NCI-H187 (cell line): ENCODE measurements at regions not wholly inside any gene's neighbourhood (a gene's known extent, or its start where the extent isn't known, plus 50 kb on each side); places are given as distances from the start of the nearest gene placed in this dataset.

Experiments used
- DNase-seq, 2 experiments: peaks; one replicate each; lab custom pipeline; 2025; lab: John Stamatoyannopoulos, UW

- no peak for DNase-seq
Observed at GRCh38 chr7:35450456-35451214, 196.7 kb upstream of the TBX20 start.

DNA sequence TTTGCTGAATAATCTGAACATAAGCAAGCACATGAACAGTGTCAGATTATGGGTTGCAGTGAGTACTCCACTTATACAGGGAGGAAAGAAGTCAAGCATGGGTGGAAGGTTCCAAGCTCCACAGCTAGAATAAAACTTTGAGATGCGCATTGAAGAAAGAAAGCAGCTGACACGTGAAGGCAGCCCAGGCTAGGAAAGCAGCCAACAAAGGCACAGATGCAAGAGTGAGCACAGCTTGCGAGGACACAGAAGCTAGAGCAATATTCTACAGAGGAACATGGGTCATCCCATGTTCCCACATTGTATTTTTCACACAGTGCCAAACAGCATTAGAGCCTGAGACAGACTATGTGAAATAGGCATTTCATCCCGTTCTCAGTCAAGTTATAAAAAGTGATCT, 194.6 kb upstream of the TBX20 start:
- no peak for DNase-seq

GRCh38 chr7:35446091-35446490, 192.2 kb upstream of the TBX20 start:
- DNase-seq: no peak

DNA sequence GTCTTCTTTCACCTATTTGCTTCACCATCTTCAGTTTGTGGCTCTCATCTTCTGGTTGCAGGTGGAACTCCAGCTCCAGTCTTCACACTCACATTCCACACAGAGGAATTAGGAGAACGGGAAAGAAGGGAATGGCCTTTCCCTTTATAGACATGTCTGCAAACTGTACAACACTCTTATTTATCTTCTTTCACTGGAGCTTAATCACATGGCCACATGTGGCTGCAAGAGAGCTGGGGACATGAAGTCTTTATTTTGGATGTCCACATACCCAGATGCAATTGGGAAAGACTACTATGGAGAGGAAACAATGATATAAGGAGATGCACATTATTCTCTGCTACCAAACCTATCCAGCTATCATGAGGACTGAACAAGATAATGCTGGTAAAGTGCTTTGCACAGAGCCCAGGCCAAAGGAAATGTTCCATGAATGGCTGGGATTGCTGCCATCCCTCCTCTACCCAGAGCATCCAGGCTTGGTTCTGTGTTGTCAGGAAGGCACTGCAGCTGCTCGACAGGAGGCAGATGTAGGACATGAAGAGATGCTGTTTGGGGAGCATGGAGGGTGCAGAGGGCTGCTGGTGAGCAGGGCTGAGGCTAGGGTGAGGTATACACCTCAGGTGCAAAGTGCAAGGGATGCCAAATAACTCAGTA, 183.8 kb upstream of the TBX20 start:
- no peak for DNase-seq

GRCh38 chr7:35436452-35436851, 182.6 kb upstream of the TBX20 start:
- DNase-seq: no peak

GRCh38 chr7:35430547-35431153, 176.8 kb upstream of the TBX20 start:
- DNase-seq: no peak

GRCh38 chr7:35424869-35425495, 171.1 kb upstream of the TBX20 start:
- no peak for DNase-seq

- no peak for DNase-seq
Observed at GRCh38 chr7:35424440-35424839, 170.5 kb upstream of the TBX20 start.

- no peak for DNase-seq
Observed at GRCh38 chr7:35422715-35423114, 168.8 kb upstream of the TBX20 start.

DNA sequence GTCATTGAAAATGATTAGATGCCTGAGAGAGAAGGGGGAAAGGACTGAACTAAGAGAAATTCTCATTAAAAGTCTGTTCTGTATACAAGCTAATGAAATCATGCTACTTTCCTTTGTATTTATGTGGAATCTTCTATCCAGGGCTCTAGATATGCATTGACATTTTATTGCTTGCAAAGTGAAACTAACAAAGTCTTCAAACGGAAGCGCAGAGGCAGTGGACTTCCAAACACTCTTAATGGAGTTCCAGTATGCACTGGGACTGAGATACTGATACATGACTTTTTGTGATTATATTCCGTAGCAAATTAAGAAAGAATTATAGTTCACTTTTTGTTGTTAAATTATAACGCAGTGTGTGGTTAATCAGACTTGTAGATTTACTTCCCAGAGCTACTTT, 166.8 kb upstream of the TBX20 start:
- no peak for DNase-seq

GRCh38 chr7:35419391-35419755, 165.5 kb upstream of the TBX20 start:
- no peak for DNase-seq

- no peak for DNase-seq
Observed at GRCh38 chr7:35418716-35419390, 165.0 kb upstream of the TBX20 start.

DNA sequence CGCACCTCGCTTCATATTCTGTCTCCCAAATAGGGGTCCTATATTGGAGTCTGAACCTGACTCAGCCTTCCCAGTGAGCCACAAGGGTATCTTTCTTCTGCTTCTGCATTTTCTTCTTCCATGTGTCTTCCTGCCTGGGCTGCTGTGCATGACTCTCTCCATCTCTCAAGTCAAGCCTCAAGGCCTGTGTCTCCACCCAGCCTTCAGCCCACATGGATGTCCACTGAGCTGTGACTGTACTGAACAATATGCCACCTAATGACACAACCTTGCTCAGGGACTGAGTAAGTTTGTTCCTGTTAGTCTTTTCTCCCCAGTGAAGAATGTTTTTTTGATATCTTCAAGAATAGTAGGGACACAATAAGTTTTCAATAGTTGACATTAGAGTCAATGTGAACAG, 162.7 kb upstream of the TBX20 start:
- no peak for DNase-seq

DNA sequence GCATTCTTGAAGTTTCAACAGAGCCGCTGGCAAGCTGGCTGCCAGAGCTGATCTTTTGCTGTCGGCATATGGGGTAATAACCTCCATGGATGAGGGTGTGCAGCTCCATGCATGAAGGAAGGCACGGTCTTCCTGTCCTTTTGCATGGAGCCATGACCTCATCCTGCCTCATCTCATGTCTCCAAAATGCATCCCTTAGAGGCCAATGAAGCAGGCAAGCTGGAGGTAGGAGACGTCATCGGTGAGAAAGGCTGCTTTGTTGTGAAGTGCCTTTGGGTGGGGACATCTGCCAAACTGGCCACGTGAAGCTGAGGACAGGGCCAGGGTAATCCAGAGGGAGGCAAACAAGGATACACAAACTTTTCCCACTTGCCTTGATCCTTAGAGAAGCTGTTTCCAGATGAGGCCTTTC, 161.5 kb upstream of the TBX20 start:
- DNase-seq: no peak

GRCh38 chr7:35411331-35411730, 157.4 kb upstream of the TBX20 start:
- no peak for DNase-seq

DNA sequence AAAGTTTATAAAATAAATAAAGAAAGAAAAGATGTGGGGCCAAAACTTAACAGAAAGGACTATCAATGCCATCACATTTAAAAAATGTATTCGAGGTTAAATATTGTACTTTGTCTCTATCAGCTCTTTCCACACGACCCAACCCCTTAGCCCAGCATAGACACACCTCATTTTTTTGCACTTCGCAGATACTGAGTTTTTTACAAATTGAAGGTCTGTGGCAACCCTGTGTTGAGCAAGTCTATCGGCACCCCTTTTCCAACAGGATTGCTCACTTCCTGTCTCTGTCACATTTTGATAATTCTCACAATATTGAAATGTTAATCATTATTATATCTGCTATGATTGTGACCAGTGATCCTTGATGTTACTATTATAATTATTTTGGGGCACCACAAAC, 151.6 kb upstream of the TBX20 start:
- DNase-seq: no peak

- no peak for DNase-seq
Observed at GRCh38 chr7:35401217-35401879, 147.4 kb upstream of the TBX20 start.

DNA sequence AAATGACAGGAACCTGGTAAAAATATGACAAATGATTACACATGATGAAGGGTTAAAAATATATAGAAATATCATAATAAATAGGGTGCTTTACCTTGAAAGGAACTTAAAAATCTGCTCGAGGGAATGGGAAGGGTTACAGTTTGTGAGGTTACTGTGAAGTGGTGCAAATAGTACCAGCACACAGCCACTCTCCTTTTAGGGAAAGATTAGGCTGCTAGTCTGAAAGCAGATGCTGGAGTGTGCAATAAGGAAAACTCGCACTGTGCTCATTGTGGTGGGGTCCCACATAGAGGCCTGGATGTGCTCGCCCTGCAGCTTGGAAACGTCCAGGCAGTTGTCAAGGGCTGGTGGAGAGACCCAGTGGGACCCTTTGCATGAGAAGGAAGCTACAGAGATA, 145.9 kb upstream of the TBX20 start:
- DNase-seq: no peak

GRCh38 chr7:35399216-35399615, 145.3 kb upstream of the TBX20 start:
- DNase-seq: no peak

DNA sequence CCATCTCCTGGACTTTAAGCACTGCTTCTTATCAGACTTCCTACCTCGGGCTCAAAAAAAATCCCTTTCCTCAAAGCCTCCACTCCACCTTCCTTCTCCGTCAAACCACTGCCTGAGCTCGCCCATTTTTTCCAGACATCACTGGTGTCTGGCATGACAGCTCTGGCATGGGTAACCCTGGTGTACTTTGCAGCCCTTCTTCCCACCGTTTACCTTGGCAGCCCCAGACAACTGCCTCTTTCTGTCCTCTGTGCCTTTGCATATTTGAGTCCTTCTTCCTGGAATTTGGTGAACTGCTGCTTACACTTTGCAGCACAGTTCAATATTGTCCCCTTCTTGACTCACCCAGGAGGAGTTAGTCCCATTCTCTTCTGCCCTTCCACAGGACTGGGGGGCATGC, 144.6 kb upstream of the TBX20 start:
- DNase-seq: no peak

GRCh38 chr7:35390146-35390545, 136.2 kb upstream of the TBX20 start:
- no peak for DNase-seq

- DNase-seq: no peak
Observed at GRCh38 chr7:35389636-35390035, 135.7 kb upstream of the TBX20 start.
